Neutrophil (primary cell): ENCODE measurements at regions not wholly inside any gene's neighbourhood (a gene's known extent, or its start where the extent isn't known, plus 50 kb on each side); places are given as distances from the start of the nearest gene placed in this dataset.
"Not testable (repeated sequence)": the region's sequence is repeated elsewhere in the genome, so short reads cannot be mapped to it uniquely, and the experiment has no call there.

Experiments used
- H3K27ac ChIP-seq: fragments of 200-600 bp; sonication (generic); 2 replicates; pipeline ENCODE4 v1.5.1; 2016; ENCODE audit warnings: mild to moderate bottlenecking, moderate library complexity
- H3K27me3 ChIP-seq: fragments of 200-600 bp; sonication (generic); 2 replicates; pipeline ENCODE4 v1.6.0; 2016; ENCODE audit warnings: mild to moderate bottlenecking
- H3K36me3 ChIP-seq: fragments of 200-600 bp; sonication (generic); 2 replicates; pipeline ENCODE4 v1.5.1; 2017
- H3K4me1 ChIP-seq, 2 experiments: fragments of 200-600 bp in 1 of 2; sonication (generic) in 1 of 2; 1 replicate in 1 of 2; 2 replicates in 1 of 2; pipeline versions ENCODE4 v1.5.1 to v1.6.1; 2013 to 2016; ENCODE audit warnings: low read depth in 1 of 2, low read length in 1 of 2, mild to moderate bottlenecking in 1 of 2, moderate library complexity in 1 of 2; ENCODE audit not compliant: control insufficient read depth in 1 of 2, insufficient read depth in 1 of 2
- H3K4me3 ChIP-seq, 2 experiments: fragments of 200-600 bp in 1 of 2; sonication (generic) in 1 of 2; 1 replicate in 1 of 2; 2 replicates in 1 of 2; pipeline ENCODE4 v1.5.1; 2013 to 2016; ENCODE audit warnings: low read depth in 1 of 2, low read length in 1 of 2, mild to moderate bottlenecking in 1 of 2, moderate library complexity in 1 of 2
- H3K9me3 ChIP-seq: fragments of 200-600 bp; sonication (generic); 2 replicates; pipeline ENCODE4 v1.5.1; 2016
- CTCF ChIP-seq: fragments of 200-600 bp; sonication (generic); IDR thresholded peaks from 2 replicates; pipeline ENCODE4 v1.5.1; 2016; ENCODE audit warnings: antibody characterized with exemption

- Histone ChIP-seq H3K4me1 (no peaks in the 10 kb centered on the region), H3K27ac (no peak overlapping the region), H3K36me3 (no peaks in the 10 kb centered on the region), H3K9me3 (no peaks in the 10 kb centered on the region), H3K27me3 (no peaks in the 10 kb centered on the region), H3K4me3 (no peak overlapping the region)
- no peak for TF ChIP-seq CTCF
Observed at GRCh38 chrX:13955975-13956374, 73.7 kb downstream of the GEMIN8 start.

- H3K9me3 ChIP-seq, result no peaks in the 10 kb centered on the region
- no peaks in the 10 kb centered on the region for H3K36me3 ChIP-seq
- H3K4me3 ChIP-seq, result no peak overlapping the region
- H3K27ac ChIP-seq, result no peak overlapping the region
- H3K27me3 ChIP-seq, result no peaks in the 10 kb centered on the region
- no peaks in the 10 kb centered on the region for H3K4me1 ChIP-seq
- no peak for TF ChIP-seq CTCF
Observed at GRCh38 chrX:13955095-13955647, 74.5 kb downstream of the GEMIN8 start.

GRCh38 chrX:13952581-13952980 lies 77.1 kb downstream of the GEMIN8 start:
- Histone ChIP-seq H3K27me3 (no peaks in the 10 kb centered on the region), H3K36me3 (no peaks in the 10 kb centered on the region), H3K9me3 (no peaks in the 10 kb centered on the region), H3K27ac (no peak overlapping the region), H3K4me3 (no peak overlapping the region), H3K4me1 (no peaks in the 10 kb centered on the region)
- TF ChIP-seq CTCF, result no peak

- H3K36me3 ChIP-seq, H3K9me3 ChIP-seq, H3K27me3 ChIP-seq, H3K27ac ChIP-seq, H3K4me3 ChIP-seq, H3K4me1 ChIP-seq: not testable (repeated sequence)
Observed at GRCh38 chrX:13946223-13946622, 83.5 kb downstream of the GEMIN8 start.

GRCh38 chrX:13945787-13946186 lies 83.9 kb downstream of the GEMIN8 start:
- H3K4me3 ChIP-seq, H3K27me3 ChIP-seq, H3K9me3 ChIP-seq, H3K36me3 ChIP-seq, H3K27ac ChIP-seq, H3K4me1 ChIP-seq: not testable (repeated sequence)

- no peak for TF ChIP-seq CTCF
- Histone ChIP-seq H3K9me3 (no peaks in the 10 kb centered on the region), H3K4me3 (no peak overlapping the region), H3K27ac (no peak overlapping the region), H3K36me3 (no peaks in the 10 kb centered on the region), H3K27me3 (peaks cover 51% of the 10 kb centered on the region), H3K4me1 (peaks cover 8% of the 10 kb centered on the region in 2 experiments)
Observed at GRCh38 chrX:13940671-13941070, 89.0 kb downstream of the GEMIN8 start.
